ENCODE measurements at regions not wholly inside any gene's neighbourhood (a gene's known extent, or its start where the extent isn't known, plus 50 kb on each side); places are given as distances from the start of the nearest gene placed in this dataset.

DNA sequence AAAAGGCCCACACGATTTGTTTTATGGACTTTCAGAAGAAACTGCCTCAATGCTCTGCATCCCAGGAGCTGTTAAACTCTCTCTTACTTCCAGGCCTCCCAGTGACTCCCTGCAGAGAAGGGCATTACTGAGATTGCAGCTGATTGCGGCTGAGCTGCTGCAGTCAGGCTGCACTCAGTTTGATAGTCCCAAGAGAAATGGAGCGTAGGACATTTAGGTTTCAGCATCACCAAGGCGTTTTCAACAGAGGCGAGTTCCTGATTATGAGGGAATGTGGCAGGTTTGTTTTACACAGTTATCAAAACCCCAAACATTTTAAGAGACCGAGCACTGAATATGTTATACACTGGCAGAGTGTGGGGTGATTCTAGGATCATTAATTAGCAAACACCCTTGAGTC lies 145.6 kb downstream of the TBX18 start:
- TF ChIP-seq, protein P1, sequence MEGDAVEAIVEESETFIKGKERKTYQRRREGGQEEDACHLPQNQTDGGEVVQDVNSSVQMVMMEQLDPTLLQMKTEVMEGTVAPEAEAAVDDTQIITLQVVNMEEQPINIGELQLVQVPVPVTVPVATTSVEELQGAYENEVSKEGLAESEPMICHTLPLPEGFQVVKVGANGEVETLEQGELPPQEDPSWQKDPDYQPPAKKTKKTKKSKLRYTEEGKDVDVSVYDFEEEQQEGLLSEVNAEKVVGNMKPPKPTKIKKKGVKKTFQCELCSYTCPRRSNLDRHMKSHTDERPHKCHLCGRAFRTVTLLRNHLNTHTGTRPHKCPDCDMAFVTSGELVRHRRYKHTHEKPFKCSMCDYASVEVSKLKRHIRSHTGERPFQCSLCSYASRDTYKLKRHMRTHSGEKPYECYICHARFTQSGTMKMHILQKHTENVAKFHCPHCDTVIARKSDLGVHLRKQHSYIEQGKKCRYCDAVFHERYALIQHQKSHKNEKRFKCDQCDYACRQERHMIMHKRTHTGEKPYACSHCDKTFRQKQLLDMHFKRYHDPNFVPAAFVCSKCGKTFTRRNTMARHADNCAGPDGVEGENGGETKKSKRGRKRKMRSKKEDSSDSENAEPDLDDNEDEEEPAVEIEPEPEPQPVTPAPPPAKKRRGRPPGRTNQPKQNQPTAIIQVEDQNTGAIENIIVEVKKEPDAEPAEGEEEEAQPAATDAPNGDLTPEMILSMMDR (IDR thresholded peaks at IDR 0.05): no peak
- TF ChIP-seq POLR2A (IDR thresholded peaks at IDR 0.05): no peak

All from body of pancreas (tissue), 4 donors.